ENCODE measurements at regions not wholly inside any gene's neighbourhood (a gene's known extent, or its start where the extent isn't known, plus 50 kb on each side); places are given as distances from the start of the nearest gene placed in this dataset.

- TF ChIP-seq CTCF (IDR thresholded peaks at IDR 0.05) (no peak), EZH2phosphoT487 (IDR thresholded peaks at IDR 0.05) (no peak), EZH2 (IDR thresholded peaks at IDR 0.05) (no peak)
These were observed 184.5 kb downstream of the CHRM3 start for GRCh38 chr1:239570878-239571277.
